HG02588 (cell line): ENCODE measurements at regions not wholly inside any gene's neighbourhood (a gene's known extent, or its start where the extent isn't known, plus 50 kb on each side); places are given as distances from the start of the nearest gene placed in this dataset.

Experiments
- ATAC-seq: cut with Tn5 transposase; IDR thresholded peaks from one replicate; pipeline ENCODE4 v1.9.1; 2021; ENCODE audit warnings: mild to moderate bottlenecking, moderate library complexity; ENCODE audit not compliant: unreplicated experiment

DNA sequence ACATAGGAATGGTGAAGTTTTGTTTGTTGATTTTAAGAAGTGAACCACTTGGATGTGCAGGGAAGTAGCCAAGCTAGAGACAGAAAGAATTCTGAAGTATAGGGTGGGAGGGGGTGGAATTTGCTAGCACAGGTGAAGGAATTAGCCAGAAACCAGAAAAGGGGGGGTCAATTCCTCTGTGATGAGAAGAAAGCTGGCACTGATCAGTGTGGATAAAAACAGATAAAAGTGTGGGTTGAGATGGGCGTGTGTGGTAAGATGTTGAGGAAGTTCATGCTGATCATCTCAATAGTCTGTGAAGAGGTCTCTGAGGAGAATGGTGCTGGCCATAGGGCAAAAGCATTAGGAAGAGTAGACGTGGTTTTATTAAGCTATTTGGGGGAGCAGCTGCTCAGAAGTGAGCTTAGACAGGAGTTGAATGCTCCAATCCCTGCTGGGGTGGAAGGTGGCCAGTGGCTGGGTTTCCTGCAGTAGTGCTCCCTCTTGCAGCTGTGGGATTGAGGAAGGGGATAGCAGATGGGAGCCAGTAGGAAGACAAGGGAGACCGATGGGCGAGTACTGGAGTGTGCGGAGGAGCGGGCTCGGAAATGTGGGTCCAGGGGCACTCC lies 88.7 kb upstream of the ELL2 start:
- ATAC-seq: no peak

GRCh38 chr5:96049398-96050272 lies 88.0 kb upstream of the ELL2 start:
- no peak for ATAC-seq

- ATAC-seq: no peak
These were observed 87.1 kb upstream of the ELL2 start for GRCh38 chr5:96048763-96049162.

DNA sequence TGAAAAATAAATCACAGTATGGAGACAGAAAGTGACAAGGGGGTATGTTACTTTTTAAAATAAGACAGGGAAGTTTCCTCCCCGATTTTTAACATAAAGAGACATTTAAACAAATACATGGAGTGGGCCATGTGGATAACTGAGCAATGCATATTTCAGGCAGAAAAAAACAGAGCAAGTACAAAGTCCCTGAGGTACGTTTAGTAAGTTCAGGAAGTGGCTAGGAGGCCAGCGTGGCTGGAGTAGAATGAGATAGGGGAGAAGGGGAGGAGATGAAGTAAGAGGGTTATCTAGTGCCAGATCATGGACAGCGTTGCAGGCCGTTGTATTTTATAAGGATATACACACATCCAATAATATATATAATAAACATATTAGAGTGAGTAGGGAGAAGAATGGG lies 84.2 kb upstream of the ELL2 start:
- no peak for ATAC-seq

- no peak for ATAC-seq
These were observed 81.8 kb upstream of the ELL2 start for GRCh38 chr5:96043446-96043845.

DNA sequence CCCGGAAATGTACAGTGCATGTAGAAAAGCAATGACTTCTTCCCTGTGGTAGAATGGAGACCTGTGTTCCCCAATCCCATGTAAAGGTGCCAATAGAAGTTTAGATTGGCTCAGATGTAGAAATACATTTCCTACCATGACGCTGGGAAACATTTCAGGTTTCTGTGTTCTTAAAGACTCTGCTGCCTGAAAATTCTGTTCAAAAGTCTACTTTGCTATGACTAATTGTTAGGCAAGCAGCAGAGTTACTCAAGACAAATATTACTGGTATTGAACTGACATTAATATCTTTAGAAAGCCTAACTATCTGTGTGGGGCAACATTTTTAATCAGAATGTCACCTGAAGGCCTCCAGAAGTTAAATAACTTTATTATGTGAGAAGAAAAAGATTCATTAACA lies 75.5 kb upstream of the ELL2 start:
- ATAC-seq: no peak

DNA sequence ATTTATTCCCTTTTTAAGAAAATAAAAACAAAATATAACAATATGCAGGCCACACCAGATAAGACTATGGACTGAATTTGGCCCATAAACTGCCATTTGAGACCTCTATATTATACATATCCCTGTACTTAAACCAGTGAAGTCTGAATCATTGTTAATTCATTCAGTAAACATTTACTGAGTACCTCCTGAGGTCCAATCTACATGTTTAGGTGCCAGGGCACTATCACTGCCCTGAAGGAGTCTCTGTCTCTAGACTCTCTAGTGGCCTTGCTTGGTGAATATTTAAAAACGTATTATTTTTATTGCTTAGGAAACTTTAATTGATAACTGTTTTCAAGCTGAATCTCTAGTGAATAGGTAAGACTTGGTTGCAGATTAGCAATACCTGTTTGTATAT lies 74.7 kb upstream of the ELL2 start:
- no peak for ATAC-seq

- no peak for ATAC-seq
These were observed 74.1 kb upstream of the ELL2 start for GRCh38 chr5:96035796-96036195.

GRCh38 chr5:96033116-96033515 lies 71.5 kb upstream of the ELL2 start:
- ATAC-seq: no peak

- ATAC-seq: no peak
These were observed 70.2 kb upstream of the ELL2 start for GRCh38 chr5:96031811-96032261.

DNA sequence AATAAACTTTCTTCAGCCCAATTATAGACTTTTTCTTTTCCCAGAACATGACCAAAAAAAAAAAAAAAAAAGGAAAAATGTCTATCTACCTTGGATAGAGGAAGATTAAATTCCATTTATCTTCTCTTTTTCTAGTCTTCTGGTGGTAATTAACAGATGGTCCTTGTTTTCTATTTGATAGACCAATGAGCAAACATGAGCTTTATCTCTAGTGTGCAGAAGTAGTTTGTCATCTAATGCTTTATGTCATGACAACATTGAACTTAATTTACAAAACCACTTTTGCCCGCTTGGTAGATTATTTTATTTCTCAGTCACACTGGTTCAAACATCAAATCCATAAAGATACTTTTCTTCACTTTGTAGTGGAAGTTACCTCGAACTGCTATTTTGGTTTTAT lies 69.5 kb upstream of the ELL2 start:
- ATAC-seq: no peak

- ATAC-seq: no peak
These were observed 64.9 kb upstream of the ELL2 start for GRCh38 chr5:96026406-96027041.

DNA sequence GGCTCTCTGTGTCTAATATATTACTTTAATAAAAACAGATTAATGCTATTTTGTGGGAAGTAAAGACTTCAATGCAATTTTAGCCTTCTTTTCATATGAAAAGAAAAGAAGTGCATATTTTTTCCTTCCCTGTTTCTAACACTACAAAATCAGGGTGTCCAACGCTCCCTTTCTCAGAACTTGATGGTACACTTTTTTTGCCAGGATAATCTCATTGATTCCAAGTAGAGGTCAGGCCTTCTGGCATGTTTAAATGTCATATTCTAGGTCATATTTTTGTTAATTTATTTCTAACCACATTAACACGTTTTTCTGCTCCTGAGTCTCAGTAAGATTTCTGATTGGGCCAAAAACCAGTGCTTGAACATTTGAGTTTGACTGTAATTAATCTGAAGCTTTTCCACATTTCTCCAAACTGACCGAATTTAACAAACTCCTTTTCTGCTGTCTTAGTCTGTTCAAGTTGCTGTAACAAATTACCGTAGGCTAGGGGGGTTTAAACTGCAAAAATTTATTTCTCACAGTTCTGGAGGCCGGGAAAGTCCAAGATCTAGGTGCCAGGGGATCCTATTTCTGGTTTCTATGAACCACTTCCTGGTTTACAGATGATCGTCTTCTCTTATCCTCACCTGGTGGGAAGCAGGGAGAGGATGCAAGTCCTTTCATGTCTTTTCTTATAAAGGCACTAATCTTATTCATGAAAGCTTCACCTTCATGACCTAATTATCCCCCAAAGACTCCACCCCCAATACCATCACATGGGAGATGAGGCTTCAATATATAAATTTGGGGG lies 63.2 kb upstream of the ELL2 start:
- ATAC-seq: no peak

DNA sequence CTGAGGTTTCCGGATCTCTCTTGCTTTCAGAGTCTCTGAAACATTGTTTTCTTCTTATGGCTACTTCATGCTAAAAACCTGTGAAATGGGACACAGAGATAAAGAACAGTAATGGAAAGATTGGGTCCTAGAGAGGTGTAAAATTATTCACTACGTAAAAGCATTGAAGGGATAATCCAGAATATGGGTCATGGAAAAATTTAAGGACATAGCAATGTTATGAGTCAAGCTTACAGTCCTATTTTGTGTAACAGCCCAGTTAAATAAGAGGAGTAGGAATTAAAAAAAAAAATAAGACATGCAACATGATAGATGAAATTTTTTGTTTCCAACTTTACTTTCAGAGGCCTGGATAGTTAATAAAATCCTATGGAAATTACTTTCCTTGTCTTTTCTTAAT lies 61.9 kb upstream of the ELL2 start:
- no peak for ATAC-seq

DNA sequence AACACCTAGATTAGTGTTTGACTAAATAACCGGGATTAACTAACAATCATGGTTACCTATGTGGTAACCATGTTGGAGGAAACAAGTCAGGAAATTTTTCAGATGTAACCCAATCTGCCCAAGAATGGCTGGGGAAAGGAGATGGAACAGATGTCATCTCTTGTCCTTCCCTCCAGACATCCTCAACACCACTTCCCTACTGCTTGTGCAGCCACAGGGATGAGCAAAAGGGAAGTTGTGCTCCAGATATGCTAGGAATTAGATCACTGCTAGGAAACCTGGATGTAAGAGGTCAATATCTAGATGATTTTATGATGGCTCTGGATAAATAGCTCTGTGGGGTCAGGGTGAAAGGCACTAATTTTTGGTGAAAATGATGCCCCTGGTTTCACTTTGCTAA lies 61.3 kb upstream of the ELL2 start:
- ATAC-seq: no peak

DNA sequence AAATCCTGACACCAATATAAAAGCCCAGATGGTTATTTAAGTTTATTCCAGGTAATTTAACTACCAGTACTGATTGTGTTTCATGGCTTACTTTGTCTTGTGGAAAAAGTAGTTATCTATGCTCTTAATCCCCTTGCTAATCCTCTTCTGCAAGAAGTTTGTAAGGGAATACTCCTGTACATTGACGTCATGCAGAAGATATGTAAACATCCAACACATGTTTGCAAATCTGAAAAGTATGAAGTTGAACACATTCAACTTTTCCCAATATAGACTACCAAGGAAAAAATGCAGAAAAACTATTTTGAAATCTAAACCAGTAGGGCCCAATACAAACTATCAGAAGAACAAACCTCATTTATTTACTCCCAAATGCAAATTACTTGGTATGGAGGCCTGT lies 56.3 kb upstream of the ELL2 start:
- ATAC-seq: no peak

- ATAC-seq: no peak
These were observed 54.6 kb upstream of the ELL2 start for GRCh38 chr5:96016216-96016615.

DNA sequence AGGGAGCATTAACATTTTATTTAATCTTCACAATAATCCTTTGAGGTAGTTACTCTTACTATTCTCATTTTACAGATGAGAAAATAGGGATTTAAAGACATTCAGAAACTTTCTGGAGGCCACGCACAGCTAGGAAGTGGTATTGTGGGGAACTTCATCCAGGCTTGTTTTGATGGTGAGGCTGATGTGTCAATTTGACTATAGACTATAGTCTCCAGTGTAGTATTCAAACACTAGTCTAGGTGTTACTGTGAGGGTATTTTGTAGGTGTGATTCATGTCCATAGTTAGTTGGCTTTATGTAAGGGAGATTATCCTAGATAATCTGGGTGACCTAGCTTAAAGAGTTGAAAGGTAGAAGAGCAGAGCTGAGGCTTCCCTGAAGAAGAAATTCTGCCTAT lies 54.1 kb upstream of the ELL2 start:
- ATAC-seq: no peak

GRCh38 chr5:96014395-96014794 lies 52.7 kb upstream of the ELL2 start:
- no peak for ATAC-seq

DNA sequence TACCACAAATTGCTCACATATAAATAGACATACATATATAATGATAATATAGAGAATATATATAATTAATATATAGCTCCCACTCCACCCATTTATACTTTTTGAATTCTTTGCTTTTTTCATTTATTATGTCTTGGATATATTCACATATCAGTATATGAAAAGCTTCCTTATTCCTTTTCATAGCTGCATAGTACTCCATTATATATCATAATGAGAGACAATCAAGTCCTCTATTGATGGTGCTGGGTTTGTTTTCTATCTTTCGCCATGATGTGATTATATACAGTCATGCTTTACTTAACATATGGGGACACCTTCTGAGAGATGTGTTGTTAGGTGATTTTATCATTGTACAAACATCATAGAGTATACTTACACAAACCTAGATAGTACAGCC lies 51.6 kb upstream of the ELL2 start:
- ATAC-seq: no peak

DNA sequence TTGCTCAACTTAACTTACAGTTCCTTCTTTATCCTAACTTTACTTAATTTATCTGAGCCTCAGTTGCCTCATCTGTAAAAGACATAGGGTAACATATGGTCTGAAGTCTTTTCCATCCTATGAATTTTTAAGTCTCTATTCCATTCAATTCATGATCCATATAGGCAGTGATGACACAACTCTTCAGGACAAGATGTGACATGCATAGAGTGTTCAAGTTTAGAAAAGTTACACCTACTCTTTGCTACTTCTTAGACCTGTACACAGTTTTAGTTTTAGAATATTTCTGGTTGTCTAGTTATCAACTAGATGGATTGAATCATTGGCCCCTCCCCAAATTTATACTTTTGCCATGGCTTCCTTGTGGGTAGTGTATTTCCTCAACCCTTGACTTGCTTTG lies 50.7 kb upstream of the ELL2 start:
- ATAC-seq: no peak
